Common myeloid progenitor, CD34-positive (primary cell): ENCODE measurements at regions not wholly inside any gene's neighbourhood (a gene's known extent, or its start where the extent isn't known, plus 50 kb on each side); places are given as distances from the start of the nearest gene placed in this dataset.

ENCODE experiments used
- CTCF ChIA-PET: fragments of 350-600 bp; sonication (Branson Sonifier 250); formaldehyde crosslinking; loops from one replicate; lab custom pipeline; 2021; ENCODE audit warnings: antibody characterized with exemption; lab: Charles Lee
- POLR2A ChIA-PET: fragments of 350-600 bp; sonication (Branson Sonifier 250); formaldehyde crosslinking; loops from one replicate; lab custom pipeline; 2021; ENCODE audit warnings: antibody characterized with exemption; lab: Charles Lee
- DNase-seq, 3 donors: peaks; one replicate each; pipeline versions ENCODE4 v3.0.0 to v3.0.0-alpha.2; 2013
- H3K27ac ChIP-seq, 2 experiments: 1 replicate in 1 of 2; 2 replicates in 1 of 2; pipeline ENCODE4 v1.7.0; 2013; ENCODE audit warnings: inconsistent platforms in 2 of 2, low read length in 2 of 2, mild to moderate bottlenecking in 2 of 2, low read depth in 1 of 2, moderate library complexity in 1 of 2; ENCODE audit not compliant: severe bottlenecking in 2 of 2, insufficient read depth in 1 of 2, poor library complexity in 1 of 2
- H3K27me3 ChIP-seq, 5 experiments: replicated peaks in 2 of 5; 1 replicate in 3 of 5; 2 replicates in 2 of 5; pipeline versions ENCODE4 v1.6.1 to v1.7.0; 2013; ENCODE audit warnings: low read length in 4 of 5, mild to moderate bottlenecking in 2 of 5, moderate library complexity in 2 of 5, inconsistent platforms in 1 of 5; ENCODE audit not compliant: insufficient read depth in 5 of 5, control insufficient read depth in 4 of 5
- H3K36me3 ChIP-seq, 4 experiments: 1 replicate in 2 of 4; 2 replicates in 2 of 4; pipeline versions ENCODE4 v1.6.1 to v1.7.0; 2013; ENCODE audit warnings: low read length in 3 of 4, control low read depth in 1 of 4, mild to moderate bottlenecking in 1 of 4; ENCODE audit not compliant: control insufficient read depth in 4 of 4, insufficient read depth in 4 of 4
- H3K4me1 ChIP-seq, 4 experiments: 1 replicate in 3 of 4; 2 replicates in 1 of 4; pipeline versions ENCODE4 v1.6.1 to v1.7.1; 2013; ENCODE audit warnings: low read length in 3 of 4, mild to moderate bottlenecking in 3 of 4, control low read depth in 1 of 4, inconsistent platforms in 1 of 4, moderate library complexity in 1 of 4; ENCODE audit not compliant: control insufficient read depth in 4 of 4, insufficient read depth in 4 of 4; ENCODE audit errors: control extremely low read depth in 1 of 4
- H3K4me3 ChIP-seq, 7 experiments: 1 replicate in 4 of 7; 2 replicates in 3 of 7; pipeline versions ENCODE4 v1.5.1 to v1.7.0; 2013; ENCODE audit warnings: mild to moderate bottlenecking in 7 of 7, low read length in 6 of 7, moderate library complexity in 6 of 7, inconsistent platforms in 2 of 7, low read depth in 2 of 7, control low read depth in 1 of 7; ENCODE audit not compliant: insufficient read depth in 4 of 7, control insufficient read depth in 1 of 7; ENCODE audit errors: extremely low read depth in 1 of 7
- H3K9me3 ChIP-seq, 5 experiments: 1 replicate in 4 of 5; 2 replicates in 1 of 5; pipeline versions ENCODE4 v1.6.1 to v1.7.1; 2013; ENCODE audit warnings: low read length in 4 of 5, mild to moderate bottlenecking in 2 of 5, inconsistent platforms in 1 of 5, low read depth in 1 of 5, moderate library complexity in 1 of 5; ENCODE audit not compliant: control insufficient read depth in 4 of 5, insufficient read depth in 2 of 5; ENCODE audit errors: control extremely low read depth in 1 of 5
- WGBS: methylation state at CpG from one replicate; pipeline ENCODE4 v1.1.5; 2013; ENCODE audit not compliant: insufficient coverage; 5-methylcytosine and 5-hydroxymethylcytosine counted together

- Histone ChIP-seq H3K27me3 (no peaks in the 10 kb centered on the region), H3K4me1 (no peaks in the 10 kb centered on the region), H3K4me3 (no peak overlapping the region), H3K9me3 (peaks cover 0 to 2% (median 0%) of the 10 kb centered on the region in 5 experiments), H3K36me3 (no peaks in the 10 kb centered on the region), H3K27ac (no peak overlapping the region)
- CTCF ChIA-PET: no interaction called here
- POLR2A ChIA-PET: no interaction called here
- WGBS: 95% methylated on average over 14 of the region's 18 CpGs
- no peak for DNase-seq
Observed at GRCh38 chr14:101197595-101198397, 294.3 kb upstream of the RTL1 start.

- POLR2A ChIA-PET: no interaction called here
- CTCF ChIA-PET: no interaction called here
- H3K4me3 ChIP-seq: no peak overlapping the region
- no peaks in the 10 kb centered on the region for H3K36me3 ChIP-seq
- H3K27me3 ChIP-seq: no peaks in the 10 kb centered on the region
- H3K27ac ChIP-seq: no peak overlapping the region
- H3K9me3 ChIP-seq: peaks cover 0 to 3% (median 0%) of the 10 kb centered on the region in 5 experiments
- DNase-seq: no peak
- 98% methylated on average over 14 of the region's 16 CpGs for WGBS
- H3K4me1 ChIP-seq: no peaks in the 10 kb centered on the region
Observed at GRCh38 chr14:101198398-101199027, 295.0 kb upstream of the RTL1 start.

- no peak overlapping the region for H3K4me3 ChIP-seq
- ChIA-PET POLR2A (no interaction called here), CTCF (no interaction called here)
- no peaks in the 10 kb centered on the region for H3K4me1 ChIP-seq
- H3K36me3 ChIP-seq: no peaks in the 10 kb centered on the region
- no peaks in the 10 kb centered on the region for H3K27me3 ChIP-seq
- H3K27ac ChIP-seq: no peak overlapping the region
- no peak for DNase-seq
- 89% methylated on average over 11 of the region's 17 CpGs for WGBS
- peaks cover 0 to 3% (median 0%) of the 10 kb centered on the region in 5 experiments for H3K9me3 ChIP-seq
Observed at GRCh38 chr14:101199028-101199770, 295.7 kb upstream of the RTL1 start.

- Histone ChIP-seq H3K36me3 (no peaks in the 10 kb centered on the region), H3K4me1 (no peaks in the 10 kb centered on the region), H3K27me3 (no peaks in the 10 kb centered on the region), H3K27ac (no peak overlapping the region), H3K4me3 (no peak overlapping the region), H3K9me3 (peaks cover 0 to 3% (median 0%) of the 10 kb centered on the region in 5 experiments)
- CTCF ChIA-PET: interaction anchor here (0.9 kb wide), 1 partner anchor 35 kb away, joined by 3 read pairs; no protein-coding TSS in a partner anchor
- 96% methylated on average over 11 of the region's 13 CpGs for WGBS
- POLR2A ChIA-PET: no interaction called here
- no peak for DNase-seq
Observed at GRCh38 chr14:101200008-101200649, 296.6 kb upstream of the RTL1 start.

- H3K9me3 ChIP-seq: peaks cover 0 to 3% (median 0%) of the 10 kb centered on the region in 5 experiments
- CTCF ChIA-PET: interaction anchor here (0.9 kb wide), 1 partner anchor 34 kb away, joined by 3 read pairs; no protein-coding TSS in a partner anchor
- no peak for DNase-seq
Observed at GRCh38 chr14:101200650-101201516, 297.4 kb upstream of the RTL1 start.

GRCh38 chr14:101201535-101202151, 298.1 kb upstream of the RTL1 start:
- WGBS: 95% methylated on average over 16 of the region's 18 CpGs
- H3K9me3 ChIP-seq: peaks cover 0 to 7% (median 0%) of the 10 kb centered on the region in 5 experiments
- H3K4me3 ChIP-seq: no peak overlapping the region
- CTCF ChIA-PET: no interaction called here
- H3K27ac ChIP-seq: no peak overlapping the region
- no peaks in the 10 kb centered on the region for H3K36me3 ChIP-seq
- DNase-seq: no peak
- POLR2A ChIA-PET: no interaction called here
- H3K27me3 ChIP-seq: no peaks in the 10 kb centered on the region
- no peaks in the 10 kb centered on the region for H3K4me1 ChIP-seq

More at GRCh38 chr14:101200650-101201516, 297.4 kb upstream of the RTL1 start:
- 96% methylated on average over 9 of the region's 12 CpGs for WGBS
- H3K27me3 ChIP-seq: no peaks in the 10 kb centered on the region
- no peak overlapping the region for H3K4me3 ChIP-seq
- no peaks in the 10 kb centered on the region for H3K36me3 ChIP-seq
- H3K27ac ChIP-seq: no peak overlapping the region
- H3K4me1 ChIP-seq: no peaks in the 10 kb centered on the region
- POLR2A ChIA-PET: no interaction called here
